ENCODE measurements at regions not wholly inside any gene's neighbourhood (a gene's known extent, or its start where the extent isn't known, plus 50 kb on each side); places are given as distances from the start of the nearest gene placed in this dataset.

DNA sequence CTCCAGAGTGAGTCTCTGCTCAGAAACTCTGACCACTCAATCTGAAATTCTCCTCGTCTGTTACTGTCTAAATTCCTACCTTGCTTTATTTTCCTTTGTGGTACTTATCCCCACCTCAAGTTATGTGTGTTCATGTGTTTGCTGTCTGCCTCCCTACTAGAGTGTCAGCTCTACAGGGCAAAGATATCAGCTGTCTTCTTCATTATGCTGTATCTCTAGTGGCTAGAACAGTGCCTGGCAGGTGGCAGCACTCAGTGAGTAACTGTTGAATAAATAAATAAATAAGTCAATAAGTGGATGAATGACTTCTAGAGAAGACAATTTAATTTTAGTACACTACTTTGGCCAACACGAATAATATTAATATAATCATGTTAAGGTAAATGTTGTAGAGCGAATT is 92.3 kb downstream of the BOD1 start:
- no peak for DNase-seq

DNA sequence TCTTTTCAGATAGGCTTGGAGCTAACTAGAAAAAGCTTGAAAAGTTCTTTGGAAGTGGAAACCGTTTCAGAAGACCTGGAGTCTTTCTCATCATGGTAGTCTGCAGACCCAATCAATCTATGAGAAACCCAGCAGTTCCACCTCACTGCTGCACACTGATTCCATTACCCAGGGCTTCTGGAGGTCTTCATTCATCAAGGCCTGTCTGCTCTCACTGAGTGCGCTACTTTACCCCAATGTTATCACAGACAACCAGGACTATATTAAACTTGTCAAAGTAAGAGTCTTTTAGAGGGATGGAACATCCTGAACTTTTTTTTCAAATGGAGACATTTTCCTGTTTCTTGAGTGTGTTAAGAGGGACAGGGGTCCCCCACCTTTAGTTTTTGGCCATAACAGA is 93.1 kb downstream of the BOD1 start:
- DNase-seq = no peak

DNA sequence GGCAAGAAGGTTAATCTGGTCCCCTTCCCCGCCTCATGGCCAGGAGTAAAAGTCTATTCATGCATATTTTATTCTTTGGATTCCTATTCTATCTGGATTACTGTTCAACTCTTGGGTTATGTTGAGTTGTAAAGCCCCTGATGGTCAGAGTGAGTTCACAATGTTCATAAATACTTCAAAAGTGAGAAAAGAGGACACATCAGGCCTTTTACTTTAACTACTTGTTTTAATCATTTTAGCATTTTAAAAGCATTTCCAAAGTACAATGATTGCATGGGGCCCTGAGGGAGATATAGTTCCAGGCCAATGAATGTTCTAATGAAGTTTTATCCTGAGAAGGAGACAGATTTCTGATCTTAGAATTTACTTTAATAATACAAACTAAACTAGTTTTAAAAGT is 93.9 kb downstream of the BOD1 start:
- no peak for DNase-seq

DNA sequence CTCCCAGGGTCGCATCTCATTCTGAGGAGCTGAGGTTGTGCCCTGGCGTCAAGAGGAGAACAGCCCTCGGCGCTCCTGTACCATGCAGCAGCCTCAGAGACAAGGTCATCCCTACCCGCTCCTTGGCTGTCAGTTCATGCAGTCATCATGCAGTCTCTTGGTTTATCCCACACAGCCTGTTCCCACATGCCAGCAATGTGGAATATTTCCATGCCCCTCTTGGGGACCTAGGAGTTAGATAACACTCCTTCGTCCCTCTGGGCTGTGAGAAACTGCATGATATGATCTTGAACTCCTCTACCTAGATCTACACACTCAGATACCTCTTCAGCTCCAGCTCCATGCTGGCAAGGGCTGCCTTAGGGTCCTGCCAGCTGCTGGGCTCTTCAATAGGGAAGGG is 97.6 kb downstream of the BOD1 start:
- DNase-seq = no peak

DNA sequence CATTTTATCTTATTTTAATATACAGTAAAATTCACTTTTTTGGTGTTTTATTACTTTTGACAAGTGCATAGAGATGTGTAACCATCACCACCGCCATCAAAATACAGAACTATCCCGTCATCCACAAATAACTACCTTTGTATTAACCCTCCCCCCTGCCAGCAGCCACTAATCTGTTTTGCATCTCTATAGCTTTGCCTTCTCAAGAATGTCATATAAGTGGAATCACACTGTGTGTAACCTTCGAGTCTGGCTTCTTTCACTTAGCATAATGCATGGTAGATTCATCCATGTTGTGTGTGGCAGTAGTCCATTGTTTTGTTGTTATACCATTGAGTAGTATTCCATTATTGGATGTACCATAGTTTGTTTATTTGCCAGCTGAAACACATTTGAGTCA is 98.8 kb downstream of the BOD1 start:
- no peak for DNase-seq

DNA sequence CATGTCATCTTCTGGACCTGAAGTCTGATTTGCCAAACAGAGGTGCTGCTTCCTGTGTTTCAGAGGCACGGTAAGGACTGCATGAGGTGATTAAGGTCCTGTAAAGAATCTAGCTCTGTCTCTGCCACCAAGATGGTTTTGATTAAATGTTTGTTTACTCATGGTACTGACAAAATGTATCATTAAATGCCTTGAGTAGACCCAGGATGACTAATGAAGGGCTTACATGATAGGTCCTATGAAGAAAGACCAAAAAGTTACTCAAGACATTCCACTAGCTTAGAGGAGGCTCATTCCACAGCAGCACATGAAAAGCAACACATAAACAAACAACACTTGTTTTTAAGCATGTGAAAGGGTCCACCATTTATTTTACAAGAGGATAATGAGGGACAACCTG is 100.9 kb downstream of the BOD1 start:
- no peak for DNase-seq

DNA sequence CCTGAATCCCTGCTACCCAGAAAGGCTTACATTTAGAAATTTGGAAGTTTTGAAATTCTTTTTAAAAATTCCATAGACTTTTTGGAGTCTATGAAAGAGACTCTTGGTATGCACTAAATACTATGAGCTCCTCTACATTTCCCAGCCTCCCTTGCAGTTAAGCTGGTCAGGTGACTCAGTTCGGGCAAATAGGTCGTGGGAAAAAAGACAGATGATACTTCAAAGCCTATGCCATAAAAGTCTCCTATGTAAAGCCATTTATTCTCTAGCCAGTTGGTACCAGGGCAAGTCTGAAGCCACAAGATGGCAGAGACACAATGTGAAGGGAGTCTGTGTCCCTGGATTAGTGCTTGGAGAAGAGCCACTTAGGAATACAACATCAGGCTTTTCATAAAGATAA is 101.8 kb downstream of the BOD1 start:
- DNase-seq = no peak

DNA sequence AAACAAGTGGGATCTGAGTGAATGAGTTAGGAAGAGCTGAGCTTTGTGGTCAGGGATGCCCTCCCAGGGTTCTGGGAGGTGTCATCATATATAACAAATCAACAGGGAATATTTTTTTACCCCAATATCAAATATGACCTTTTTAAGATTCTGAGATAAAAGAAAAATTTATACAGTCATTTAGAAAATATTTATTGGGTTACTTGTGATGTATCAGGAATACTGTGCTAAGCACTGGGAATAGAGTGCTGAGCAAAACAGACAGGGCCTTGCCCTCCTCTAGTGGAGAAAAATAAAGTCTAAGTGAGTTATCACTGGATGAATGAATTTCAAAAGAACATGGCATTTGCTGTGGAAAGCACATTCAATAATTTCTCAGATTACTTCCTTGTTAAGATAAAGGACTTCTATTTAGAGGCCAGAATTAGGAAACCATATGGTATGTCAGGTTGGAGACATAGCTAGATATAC is 102.9 kb downstream of the BOD1 start:
- no peak for DNase-seq

DNA sequence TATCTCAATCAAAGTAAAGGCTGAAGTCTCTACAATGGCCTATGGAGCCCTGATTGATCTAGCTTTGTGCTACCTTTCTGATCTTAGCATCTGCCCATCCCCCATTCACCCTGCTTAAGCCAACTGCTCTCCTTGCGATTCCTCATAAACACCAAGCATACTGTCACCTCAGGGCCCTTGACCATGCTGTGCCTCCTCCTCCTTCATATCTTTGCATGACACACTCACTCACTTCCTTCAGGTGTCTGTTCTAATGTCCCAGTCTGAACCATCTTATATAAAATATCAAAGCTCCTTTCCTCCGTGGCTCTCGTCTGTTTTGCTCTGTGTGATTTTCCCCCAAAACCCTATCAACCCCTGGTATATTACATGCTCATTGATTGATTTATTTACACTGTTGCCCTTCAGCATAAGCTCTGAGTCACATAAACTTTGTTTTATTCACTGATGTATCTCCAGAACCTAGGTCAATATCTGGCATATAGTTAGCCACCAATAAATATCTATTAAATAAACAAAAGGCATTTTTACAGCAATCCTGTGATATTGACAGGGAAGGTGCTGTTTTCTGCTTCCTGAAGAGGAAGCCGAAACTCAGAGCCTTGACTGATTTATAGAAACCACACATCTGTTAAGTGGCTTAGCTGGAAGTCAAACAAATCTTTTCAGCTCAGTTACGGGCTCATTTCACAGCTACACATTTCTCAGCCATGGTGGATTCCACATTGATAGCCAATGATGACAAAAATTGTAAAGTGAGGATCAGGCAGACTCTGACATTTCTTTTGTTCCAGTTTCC is 103.6 kb downstream of the BOD1 start:
- DNase-seq = no peak

DNA sequence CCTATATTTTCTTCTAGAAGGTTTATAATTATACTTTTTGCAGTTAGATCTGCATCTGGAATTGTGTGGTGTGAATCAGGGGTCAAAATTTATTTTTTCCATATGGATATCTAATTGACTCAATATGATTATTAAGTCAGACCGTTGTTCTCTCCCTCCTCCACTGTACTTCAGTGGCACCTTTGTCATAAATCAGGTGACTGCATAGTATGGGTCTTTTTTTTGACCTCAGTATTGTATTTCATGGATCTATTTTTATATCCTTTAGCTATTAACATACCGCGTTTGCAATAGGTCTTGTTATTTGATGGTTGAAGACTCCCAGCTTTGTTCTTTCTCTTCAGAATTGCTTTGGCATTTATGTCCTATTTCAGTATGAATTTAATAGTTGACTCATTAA is 107.4 kb downstream of the BOD1 start:
- no peak for DNase-seq

DNA sequence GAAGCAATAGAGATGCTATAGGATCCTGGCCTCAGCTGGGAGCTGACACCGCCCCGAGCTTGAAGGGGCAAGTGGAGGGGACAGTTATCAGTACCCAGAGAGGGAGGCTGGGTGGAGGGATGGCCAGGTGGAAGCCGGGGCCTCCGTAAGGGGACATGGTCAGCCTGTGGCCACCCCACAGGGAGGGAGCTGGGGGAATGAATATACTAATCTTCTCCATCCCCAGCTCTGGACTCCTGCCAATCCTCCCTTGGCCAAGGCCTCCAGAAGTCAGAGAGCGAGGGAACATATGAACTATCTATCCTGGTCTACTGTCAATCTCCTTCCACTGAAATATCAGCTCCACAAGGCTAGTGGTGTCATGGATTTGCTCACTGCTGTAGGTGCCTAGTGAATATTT is 109.3 kb downstream of the BOD1 start:
- DNase-seq = no peak

DNA sequence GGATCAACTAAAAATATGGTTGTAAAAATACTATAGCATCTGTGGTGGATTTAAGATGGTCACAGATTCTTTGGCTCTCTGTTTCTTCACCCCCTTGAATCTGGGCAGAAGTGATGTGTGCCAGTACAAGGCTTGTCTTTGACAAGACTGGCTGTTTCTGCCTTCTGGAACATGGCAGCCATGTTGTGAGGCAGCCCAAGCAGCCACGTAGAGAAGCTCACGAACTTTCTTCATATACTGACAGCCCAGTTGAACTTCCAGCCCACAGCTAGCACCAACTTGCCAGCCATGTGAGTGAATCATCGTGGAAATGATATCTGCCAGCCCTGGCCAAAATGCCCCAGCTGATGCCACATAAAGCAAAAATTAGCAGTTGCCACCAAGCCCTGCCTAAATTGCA is 110.8 kb downstream of the BOD1 start:
- no peak for DNase-seq

DNA sequence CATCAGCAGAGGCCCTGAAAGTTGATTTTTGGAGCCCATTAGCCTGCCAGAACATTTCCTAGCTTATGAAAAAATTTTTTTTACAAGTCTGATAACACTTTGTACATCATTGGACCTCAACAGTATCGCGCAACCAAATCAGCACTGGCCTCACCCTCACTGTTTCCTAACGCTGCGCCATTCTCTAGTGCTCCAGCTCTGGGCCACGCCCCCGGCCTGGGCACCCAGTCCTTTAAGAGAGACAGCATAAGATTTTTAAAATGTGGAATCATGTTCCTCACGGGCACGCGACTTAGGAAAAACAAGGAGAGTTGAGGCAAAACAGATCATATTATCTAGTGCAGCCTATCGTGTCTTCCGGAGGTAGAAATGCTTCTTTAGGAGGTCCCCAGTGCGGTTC is 114.5 kb downstream of the BOD1 start:
- no peak for DNase-seq

DNA sequence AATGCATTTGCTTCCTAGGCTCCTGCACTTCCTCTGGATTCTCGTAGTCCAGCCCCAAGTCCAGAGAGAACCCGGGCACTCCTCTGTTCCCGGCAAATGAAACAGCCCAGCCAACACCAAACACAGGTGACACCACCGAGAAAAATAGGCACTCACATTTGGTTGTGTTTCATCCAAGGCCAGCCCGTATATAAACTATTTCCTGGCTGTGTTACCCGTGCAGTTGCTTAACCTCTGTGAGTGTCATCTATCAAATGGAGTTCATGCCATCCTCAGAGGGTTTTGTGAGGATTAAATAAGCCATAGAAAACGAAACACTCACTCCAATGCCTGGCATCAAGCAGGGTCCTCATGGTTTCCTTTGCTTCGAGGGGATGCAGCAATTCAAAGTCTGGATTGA is 115.2 kb downstream of the BOD1 start:
- DNase-seq = no peak

DNA sequence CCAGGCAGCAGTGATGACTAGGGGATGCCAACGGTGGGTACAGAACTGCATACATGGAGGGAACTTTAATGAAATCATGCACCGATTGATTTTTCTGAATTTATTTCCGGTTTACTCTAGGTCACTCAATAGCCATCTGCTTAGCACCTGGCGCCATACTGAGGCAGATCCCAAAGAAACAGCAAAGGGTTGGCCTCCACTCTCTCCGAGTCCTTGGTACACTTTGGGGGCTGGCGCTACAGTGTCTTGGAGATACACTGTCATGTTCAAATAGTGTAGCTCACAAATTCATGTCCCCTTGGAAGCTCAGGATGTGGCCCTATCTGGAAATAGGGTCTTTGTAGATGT is 116.3 kb downstream of the BOD1 start:
- no peak for DNase-seq

DNA sequence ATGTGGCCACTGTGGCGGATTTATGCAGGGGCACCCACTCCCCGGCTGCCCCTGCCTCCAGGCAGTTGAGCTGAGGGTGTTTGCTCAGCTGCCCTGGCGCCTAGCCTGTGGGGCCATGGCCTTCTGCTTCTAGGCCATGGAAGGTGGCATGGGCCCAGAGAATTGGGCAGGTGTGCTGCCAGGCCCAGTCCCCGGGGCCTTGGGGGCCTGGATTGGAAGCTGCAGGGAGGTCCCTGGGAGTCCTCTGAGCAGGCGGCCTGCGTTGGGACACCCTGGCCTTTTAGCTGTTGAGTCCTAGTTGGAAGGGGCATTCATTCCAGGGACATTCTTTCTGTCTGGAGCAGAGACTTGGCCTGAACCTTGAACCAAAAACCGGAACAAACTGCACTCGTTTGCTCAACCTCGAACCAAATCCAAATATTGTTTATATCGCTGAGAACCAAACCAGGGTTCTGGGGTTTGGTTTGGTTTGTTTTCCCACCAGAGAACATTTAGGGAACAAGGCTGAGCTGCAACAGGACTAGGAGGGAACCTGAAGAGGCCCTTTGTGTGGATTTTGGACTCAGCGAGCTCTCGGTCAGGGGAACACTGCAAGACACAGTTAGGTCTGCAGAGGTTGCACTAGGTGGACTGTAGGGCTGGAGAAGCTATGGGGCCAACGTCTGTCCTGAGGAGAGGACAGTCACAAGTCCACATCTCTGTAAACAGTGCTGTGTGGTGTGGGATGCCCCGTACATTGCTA is 116.8 kb downstream of the BOD1 start:
- DNase-seq = no peak

DNA sequence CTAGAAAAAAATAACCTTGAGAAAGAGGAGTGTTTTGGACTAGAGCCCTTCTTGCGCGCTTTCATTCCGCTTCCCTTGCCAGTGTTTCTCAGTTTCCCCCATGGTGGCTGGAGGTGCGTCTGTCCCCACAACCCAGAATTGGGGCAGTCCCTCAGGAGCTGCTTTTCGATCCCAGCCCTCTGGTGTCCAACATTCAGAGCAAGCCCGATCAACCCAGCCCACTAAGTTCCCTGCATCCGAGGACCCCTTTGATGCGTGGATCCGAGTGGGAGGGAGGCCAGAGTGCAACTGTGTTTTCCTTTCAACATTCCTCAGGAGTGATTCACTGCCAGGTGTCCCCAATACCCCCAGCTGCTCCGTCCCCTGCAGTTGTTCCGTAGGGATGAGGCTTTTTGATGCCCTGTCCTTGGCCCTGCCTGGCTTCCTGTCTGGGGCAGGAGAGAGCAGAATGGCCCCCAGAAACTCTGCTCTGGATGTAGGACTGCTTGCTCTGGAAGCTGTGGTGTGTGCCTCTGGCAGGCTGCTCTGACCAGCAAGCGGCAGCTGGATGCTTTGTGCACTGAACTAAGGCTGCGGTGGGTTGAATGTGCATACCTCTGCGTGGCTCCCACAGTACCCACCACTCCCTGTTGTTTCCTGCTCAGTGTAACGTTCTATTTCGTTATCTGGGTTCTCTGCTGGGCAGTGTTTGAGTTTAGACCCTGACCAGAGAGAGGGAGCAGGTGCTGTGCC is 117.5 kb downstream of the BOD1 start:
- DNase-seq = no peak

DNA sequence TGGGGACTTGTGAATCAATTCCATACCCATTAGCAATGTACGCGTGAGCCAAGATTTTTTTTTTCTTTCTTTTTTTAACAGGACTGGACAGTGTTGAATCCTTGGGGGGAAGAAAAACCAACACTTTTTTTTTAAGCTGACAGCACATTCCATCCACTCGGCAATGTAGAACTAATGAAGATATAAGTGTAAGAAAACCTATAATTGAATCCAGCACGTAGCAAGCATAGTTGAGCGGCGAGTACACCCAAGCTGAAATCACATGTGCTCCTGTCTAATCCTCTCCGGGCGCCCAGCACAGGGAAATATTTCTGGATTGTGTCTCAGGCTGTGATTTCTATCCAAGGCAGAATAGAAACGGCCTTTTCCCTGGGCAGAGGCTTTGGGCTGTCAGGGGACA is 118.2 kb downstream of the BOD1 start:
- DNase-seq = no peak

DNA sequence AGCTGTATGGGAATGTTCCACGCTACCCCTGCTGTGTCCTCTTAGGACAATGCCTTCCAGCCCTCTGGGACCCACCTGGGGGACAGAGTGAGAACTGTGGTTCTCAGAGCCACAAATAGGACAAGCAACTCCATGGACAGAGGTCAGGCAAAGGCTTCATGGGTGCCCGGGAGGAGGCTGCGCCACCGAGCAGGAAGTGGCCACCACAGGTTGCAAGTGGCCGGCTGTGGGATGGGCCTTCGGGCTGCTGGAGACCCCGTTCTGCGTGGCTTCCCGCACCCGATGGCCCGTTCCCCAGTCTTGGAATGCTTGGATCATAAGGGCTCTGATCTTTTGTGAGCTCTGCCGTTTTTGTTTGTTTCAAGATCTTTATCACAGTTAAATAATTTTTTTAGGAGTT is 118.8 kb downstream of the BOD1 start:
- no peak for DNase-seq

DNA sequence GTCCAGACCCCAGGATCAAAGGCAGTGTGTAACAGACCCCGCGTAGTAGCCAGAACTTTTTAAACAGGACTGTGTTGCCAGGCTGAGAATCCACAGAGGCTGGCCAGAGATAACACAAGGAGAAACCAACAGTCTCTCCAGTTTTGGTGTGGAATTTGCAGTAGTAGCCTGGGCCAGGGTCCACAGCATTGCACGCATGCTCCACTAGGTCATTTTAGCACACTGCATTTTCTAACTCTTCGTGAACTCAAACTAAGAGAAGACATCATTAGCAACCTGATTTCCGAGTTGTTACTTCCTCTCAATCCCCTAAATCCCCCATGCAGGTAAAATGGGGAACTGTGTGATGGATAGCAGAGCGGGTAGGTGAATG is 119.6 kb downstream of the BOD1 start:
- no peak for DNase-seq

DNA sequence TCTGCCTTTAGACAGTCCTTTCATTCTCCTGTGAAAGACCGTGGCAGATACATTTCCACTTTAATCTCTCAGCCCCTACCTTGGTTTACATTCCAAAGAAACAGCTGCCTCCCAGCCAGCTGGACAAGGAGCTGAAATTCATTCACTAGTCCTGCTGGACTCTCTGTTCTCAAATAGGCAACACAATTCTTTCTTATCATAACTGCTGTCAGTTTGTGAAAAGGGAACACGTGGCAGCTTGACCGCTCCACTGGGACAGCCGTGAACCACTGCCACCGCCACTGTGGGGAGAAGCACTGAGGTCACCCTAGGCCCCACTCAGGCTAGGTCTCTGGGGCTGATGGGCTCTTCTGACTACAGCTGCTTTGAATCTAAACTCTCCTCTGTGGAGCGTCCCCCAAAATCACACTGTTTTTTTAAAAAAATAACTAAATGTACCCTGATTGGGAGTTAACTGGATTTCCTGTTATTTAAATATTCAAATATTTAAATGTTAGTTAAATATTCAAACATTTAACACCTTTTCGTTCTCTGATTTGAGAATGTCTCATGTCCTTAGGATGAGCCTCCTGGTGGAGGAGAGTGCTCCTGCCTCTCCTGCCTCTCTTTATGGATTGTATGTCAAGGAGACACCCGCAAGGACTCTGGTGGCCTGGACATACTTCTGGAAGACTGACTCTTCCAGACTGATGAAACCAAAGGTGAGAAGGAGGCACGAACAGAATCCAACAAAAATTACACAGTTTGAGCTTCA is 120.1 kb downstream of the BOD1 start:
- DNase-seq = no peak

DNA sequence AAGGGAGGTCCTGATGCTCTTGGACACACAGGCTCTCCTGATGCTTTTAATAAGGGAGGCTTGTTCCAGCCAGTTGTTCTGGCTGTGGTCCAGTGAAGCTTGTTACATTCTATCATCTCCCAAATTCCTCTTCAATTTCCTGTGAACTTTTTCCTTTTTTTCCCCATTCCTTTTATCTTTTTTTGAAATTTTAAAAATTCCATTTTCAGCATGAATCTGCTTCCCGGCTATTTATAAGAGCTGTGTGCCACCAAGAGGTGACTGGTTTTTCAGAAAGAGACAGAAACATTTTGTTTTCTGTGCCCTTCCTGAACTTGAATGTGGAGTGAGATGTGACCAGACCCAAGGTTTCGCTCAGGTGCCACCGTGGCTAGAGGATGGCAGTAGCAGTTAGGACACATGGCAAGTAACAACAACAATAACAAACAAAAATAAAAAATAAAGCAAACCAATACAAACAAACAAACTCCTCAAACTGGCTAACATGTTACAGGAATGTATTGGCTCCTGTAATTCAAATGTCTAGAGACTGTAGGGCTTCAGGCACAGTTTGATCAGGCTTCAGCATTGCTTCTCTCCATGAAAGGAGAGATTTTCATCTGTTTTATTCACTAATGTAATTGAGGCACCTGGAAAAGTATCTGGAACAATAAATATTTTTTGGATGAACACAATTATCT is 121.1 kb downstream of the BOD1 start:
- no peak for DNase-seq

DNA sequence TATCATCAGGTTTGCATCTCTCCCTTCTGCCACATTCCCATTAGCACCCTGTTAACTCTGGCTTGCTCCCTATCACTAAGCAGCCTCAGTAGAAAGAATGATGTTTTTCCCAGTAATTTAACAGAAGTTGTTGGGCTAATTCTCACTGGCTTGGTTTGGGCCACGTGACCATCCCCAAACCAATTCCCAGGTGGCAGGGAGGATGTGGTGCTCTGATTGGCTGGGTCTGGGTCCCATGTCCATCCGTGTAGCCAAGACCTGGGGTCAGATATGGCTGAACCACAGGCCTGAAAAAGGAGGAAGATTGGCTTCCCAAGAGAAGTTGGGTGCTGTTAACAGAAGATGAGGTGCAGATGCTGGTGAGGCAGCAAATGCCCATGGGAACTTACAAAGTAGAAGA is 122.0 kb downstream of the BOD1 start:
- DNase-seq = no peak
